WTC11 (cell line): ENCODE measurements at regions not wholly inside any gene's neighbourhood (a gene's known extent, or its start where the extent isn't known, plus 50 kb on each side); places are given as distances from the start of the nearest gene placed in this dataset.

Experiments
- CTCF ChIP-seq: fragments of 200-600 bp; IDR thresholded peaks from 2 replicates; pipeline ENCODE4 v1.8.0; 2022; ENCODE audit warnings: antibody characterized with exemption
- E2F1 ChIP-seq: sonication (generic); formaldehyde crosslinking; IDR thresholded peaks from 2 replicates; pipeline ENCODE4 v1.8.0; 2022; ENCODE audit warnings: mild to moderate bottlenecking, missing genetic modification reagents
- FOXK1 ChIP-seq: sonication (generic); formaldehyde crosslinking; IDR thresholded peaks from 2 replicates; pipeline ENCODE4 v1.8.0; 2022; ENCODE audit warnings: mild to moderate bottlenecking, moderate library complexity, missing genetic modification reagents
- GRHL2 ChIP-seq: fragments of 250-450 bp; sonication (Bioruptor Pico); IDR thresholded peaks from 2 replicates; pipeline ENCODE4 v1.8.0; 2022; ENCODE audit warnings: mild to moderate bottlenecking, moderate library complexity; ENCODE audit not compliant: insufficient replicate concordance, severe bottlenecking
- IRF2 ChIP-seq: sonication (generic); formaldehyde crosslinking; IDR thresholded peaks from 2 replicates; pipeline ENCODE4 v1.8.0; 2022; ENCODE audit warnings: low read depth, missing genetic modification reagents, borderline replicate concordance
- JUN ChIP-seq: sonication (generic); formaldehyde crosslinking; IDR thresholded peaks from 2 replicates; pipeline ENCODE4 v1.8.0; 2023; ENCODE audit warnings: mild to moderate bottlenecking, missing genetic modification reagents
- MXD4 ChIP-seq: fragments of 250-450 bp; sonication (Bioruptor Pico); IDR thresholded peaks from 2 replicates; pipeline ENCODE4 v1.8.0; 2021; ENCODE audit warnings: mild to moderate bottlenecking, moderate library complexity, borderline replicate concordance
- NFE2L1 ChIP-seq: sonication (generic); formaldehyde crosslinking; IDR thresholded peaks from 2 replicates; pipeline ENCODE4 v1.8.1; 2023; ENCODE audit warnings: missing genetic modification reagents
- SMAD3 ChIP-seq: sonication (generic); formaldehyde crosslinking; IDR thresholded peaks from 2 replicates; pipeline ENCODE4 v1.8.0; 2022; ENCODE audit warnings: missing genetic modification reagents, mild to moderate bottlenecking, borderline replicate concordance
- STAT6 ChIP-seq: sonication (generic); formaldehyde crosslinking; conservative IDR thresholded peaks from 2 replicates; pipeline ENCODE4 v1.8.1; 2023; ENCODE audit warnings: mild to moderate bottlenecking, low read depth, missing genetic modification reagents, moderate library complexity
- USF1 ChIP-seq: sonication (generic); formaldehyde crosslinking; IDR thresholded peaks from 2 replicates; pipeline ENCODE4 v1.8.0; 2022; ENCODE audit warnings: mild to moderate bottlenecking, missing genetic modification reagents
- ZNF232 ChIP-seq: sonication (generic); formaldehyde crosslinking; IDR thresholded peaks from 2 replicates; pipeline ENCODE4 v1.8.0; 2022; ENCODE audit warnings: mild to moderate bottlenecking, missing genetic modification reagents

GRCh38 chr14:96744262-96744661 lies 52.9 kb upstream of the VRK1 start:
- TF ChIP-seq CTCF = no peak
- no peak for TF ChIP-seq SMAD3 (CRISPR knock-in tag)
- no peak for TF ChIP-seq IRF2 (CRISPR knock-in tag)
- TF ChIP-seq STAT6 (CRISPR knock-in tag) = no peak
- no peak for TF ChIP-seq USF1 (CRISPR knock-in tag)
- TF ChIP-seq E2F1 (CRISPR knock-in tag) = no peak
- TF ChIP-seq NFE2L1 (CRISPR knock-in tag) = no peak
- TF ChIP-seq ZNF232 = no peak
- TF ChIP-seq FOXK1 (CRISPR knock-in tag) = no peak
- TF ChIP-seq MXD4 (CRISPR knock-in tag) = no peak
- TF ChIP-seq JUN (CRISPR knock-in tag) = no peak
- no peak for TF ChIP-seq GRHL2 (CRISPR knock-in tag)
